MM.1S (cell line): ENCODE measurements at regions not wholly inside any gene's neighbourhood (a gene's known extent, or its start where the extent isn't known, plus 50 kb on each side); places are given as distances from the start of the nearest gene placed in this dataset.
"Not testable (repeated sequence)": the region's sequence is repeated elsewhere in the genome, so short reads cannot be mapped to it uniquely, and the experiment has no call there.

Source experiments
- EZH2 ChIP-seq: fragments of 300-600 bp; sonication (generic); optimal IDR thresholded peaks from 2 replicates; pipeline ENCODE3; 2017; ENCODE audit warnings: low read depth, mild to moderate bottlenecking, antibody characterized with exemption, low read length, mixed read lengths
- EZH2phosphoT487 ChIP-seq: fragments of 300-600 bp; sonication (generic); IDR thresholded peaks from 2 replicates; pipeline ENCODE4 v1.6.1; 2018; ENCODE audit warnings: antibody characterized with exemption, low read length
- TF ChIP-seq, protein P1 (sequence below): fragments of 300-600 bp; sonication (generic); IDR thresholded peaks from 2 replicates; pipeline ENCODE4 v1.5.1; 2016; ENCODE audit warnings: antibody characterized with exemption, low read length, mixed read lengths

DNA sequence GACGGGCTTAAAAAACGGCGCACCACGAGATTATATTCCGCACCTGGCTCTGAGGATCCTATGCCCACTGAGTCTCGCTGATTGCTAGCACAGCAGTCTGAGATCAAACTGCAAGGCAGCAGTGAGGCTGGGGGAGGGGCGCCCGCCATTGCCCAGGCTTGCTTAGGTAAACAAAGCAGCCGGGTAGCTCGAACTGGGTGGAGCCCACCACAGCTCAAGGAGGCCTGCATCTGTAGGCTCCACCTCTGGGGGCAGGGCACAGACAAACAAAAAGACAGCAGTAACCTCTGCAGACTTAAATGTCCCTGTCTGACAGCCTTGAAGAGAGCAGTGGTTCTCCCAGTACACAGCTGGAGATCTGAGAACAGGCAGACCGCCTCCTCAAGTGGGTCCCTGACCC is 725.6 kb downstream of the NUP35 start:
- not testable (repeated sequence) for TF ChIP-seq EZH2phosphoT487, EZH2
- TF ChIP-seq, protein P1, sequence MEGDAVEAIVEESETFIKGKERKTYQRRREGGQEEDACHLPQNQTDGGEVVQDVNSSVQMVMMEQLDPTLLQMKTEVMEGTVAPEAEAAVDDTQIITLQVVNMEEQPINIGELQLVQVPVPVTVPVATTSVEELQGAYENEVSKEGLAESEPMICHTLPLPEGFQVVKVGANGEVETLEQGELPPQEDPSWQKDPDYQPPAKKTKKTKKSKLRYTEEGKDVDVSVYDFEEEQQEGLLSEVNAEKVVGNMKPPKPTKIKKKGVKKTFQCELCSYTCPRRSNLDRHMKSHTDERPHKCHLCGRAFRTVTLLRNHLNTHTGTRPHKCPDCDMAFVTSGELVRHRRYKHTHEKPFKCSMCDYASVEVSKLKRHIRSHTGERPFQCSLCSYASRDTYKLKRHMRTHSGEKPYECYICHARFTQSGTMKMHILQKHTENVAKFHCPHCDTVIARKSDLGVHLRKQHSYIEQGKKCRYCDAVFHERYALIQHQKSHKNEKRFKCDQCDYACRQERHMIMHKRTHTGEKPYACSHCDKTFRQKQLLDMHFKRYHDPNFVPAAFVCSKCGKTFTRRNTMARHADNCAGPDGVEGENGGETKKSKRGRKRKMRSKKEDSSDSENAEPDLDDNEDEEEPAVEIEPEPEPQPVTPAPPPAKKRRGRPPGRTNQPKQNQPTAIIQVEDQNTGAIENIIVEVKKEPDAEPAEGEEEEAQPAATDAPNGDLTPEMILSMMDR = not testable (repeated sequence)
